ENCODE measurements at regions not wholly inside any gene's neighbourhood (a gene's known extent, or its start where the extent isn't known, plus 50 kb on each side); places are given as distances from the start of the nearest gene placed in this dataset.

GRCh38 chr15:93823971-93824913 is 407.1 kb upstream of the MCTP2 start:
- TF ChIP-seq POLR2A (IDR thresholded peaks at IDR 0.05; ENCODE audit: low read depth, low read length) (no peak), TAF1 (IDR thresholded peaks at IDR 0.05; ENCODE audit: borderline replicate concordance, low read depth, low read length) (no peak), POLR2AphosphoS5 (IDR thresholded peaks at IDR 0.05; ENCODE audit: low read depth, low read length) (no peak)
